GM13977 (cell line): ENCODE measurements at regions not wholly inside any gene's neighbourhood (a gene's known extent, or its start where the extent isn't known, plus 50 kb on each side); places are given as distances from the start of the nearest gene placed in this dataset.
"Not testable (repeated sequence)": the region's sequence is repeated elsewhere in the genome, so short reads cannot be mapped to it uniquely, and the experiment has no call there.

ENCODE experiments used
- DNase-seq: peaks from one replicate; pipeline ENCODE4 v3.0.0; 2012; ENCODE audit warnings: low spot score
- CTCF ChIP-seq: IDR thresholded peaks from 2 replicates; pipeline ENCODE4 v1.5.1; 2012; ENCODE audit warnings: mild to moderate bottlenecking, control low read depth; ENCODE audit not compliant: insufficient read depth; ENCODE audit errors: extremely low read depth, missing control alignments
- in situ Hi-C: fragments of 300-500 bp; cut with MboI; formaldehyde crosslinking; loops from one replicate; pipeline ENCODE4 v1.12.0; 2022; ENCODE audit warnings: low sequenced_read_pairs, low pct_unique_long_range_greater_than_20kb, mixed read lengths, inconsistent platforms; ENCODE audit not compliant: unreplicated experiment

- in situ Hi-C loops = no loop called here
- TF ChIP-seq CTCF = no peak
- no peak for DNase-seq
Measured at GRCh38 chr12:96085475-96085874, 50.1 kb upstream of the LTA4H start.

GRCh38 chr12:96086190-96086589 lies 50.8 kb upstream of the LTA4H start:
- in situ Hi-C loops, DNase-seq: not testable (repeated sequence)

GRCh38 chr12:96091833-96092232 lies 56.4 kb upstream of the LTA4H start:
- no peak for TF ChIP-seq CTCF
- no peak for DNase-seq
- in situ Hi-C loops = no loop called here

GRCh38 chr12:96093543-96094196 lies 58.3 kb upstream of the LTA4H start:
- in situ Hi-C loops = no loop called here
- TF ChIP-seq CTCF = no peak
- no peak for DNase-seq

- no peak for DNase-seq
- in situ Hi-C loops = no loop called here
- no peak for TF ChIP-seq CTCF
Measured at GRCh38 chr12:96094201-96094600, 58.8 kb upstream of the LTA4H start.

- no peak for TF ChIP-seq CTCF
- in situ Hi-C loops = no loop called here
- no peak for DNase-seq
Measured at GRCh38 chr12:96098631-96099030, 63.2 kb upstream of the LTA4H start.

- TF ChIP-seq CTCF = no peak
- in situ Hi-C loops = no loop called here
- no peak for DNase-seq
Measured at GRCh38 chr12:96099421-96099820, 64.0 kb upstream of the LTA4H start.
